ENCODE measurements at regions not wholly inside any gene's neighbourhood (a gene's known extent, or its start where the extent isn't known, plus 50 kb on each side); places are given as distances from the start of the nearest gene placed in this dataset.
"Not testable (repeated sequence)": the region's sequence is repeated elsewhere in the genome, so short reads cannot be mapped to it uniquely, and the experiment has no call there.

DNA sequence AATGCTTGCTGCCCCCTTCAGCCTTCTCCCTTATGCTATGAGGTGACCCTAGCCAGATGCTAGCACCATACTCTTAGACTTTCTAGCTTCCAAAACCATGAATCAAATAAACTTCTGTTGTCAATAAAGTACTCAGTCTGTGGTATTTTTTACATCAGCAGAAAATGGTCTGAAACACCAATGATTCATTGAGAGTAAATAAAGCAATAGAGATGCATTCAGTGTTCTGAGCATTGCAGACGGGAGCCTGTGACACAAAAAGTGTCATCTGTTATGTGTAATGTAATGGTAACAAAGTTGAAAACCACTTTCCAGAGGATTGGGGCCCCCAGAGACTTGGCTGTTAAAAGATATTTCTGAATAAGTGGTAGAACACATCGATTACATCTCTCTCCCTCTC, 758.0 kb upstream of the NRXN1 start:
- ATAC-seq (ENCODE audit: low FRiP score), result no peak

DNA sequence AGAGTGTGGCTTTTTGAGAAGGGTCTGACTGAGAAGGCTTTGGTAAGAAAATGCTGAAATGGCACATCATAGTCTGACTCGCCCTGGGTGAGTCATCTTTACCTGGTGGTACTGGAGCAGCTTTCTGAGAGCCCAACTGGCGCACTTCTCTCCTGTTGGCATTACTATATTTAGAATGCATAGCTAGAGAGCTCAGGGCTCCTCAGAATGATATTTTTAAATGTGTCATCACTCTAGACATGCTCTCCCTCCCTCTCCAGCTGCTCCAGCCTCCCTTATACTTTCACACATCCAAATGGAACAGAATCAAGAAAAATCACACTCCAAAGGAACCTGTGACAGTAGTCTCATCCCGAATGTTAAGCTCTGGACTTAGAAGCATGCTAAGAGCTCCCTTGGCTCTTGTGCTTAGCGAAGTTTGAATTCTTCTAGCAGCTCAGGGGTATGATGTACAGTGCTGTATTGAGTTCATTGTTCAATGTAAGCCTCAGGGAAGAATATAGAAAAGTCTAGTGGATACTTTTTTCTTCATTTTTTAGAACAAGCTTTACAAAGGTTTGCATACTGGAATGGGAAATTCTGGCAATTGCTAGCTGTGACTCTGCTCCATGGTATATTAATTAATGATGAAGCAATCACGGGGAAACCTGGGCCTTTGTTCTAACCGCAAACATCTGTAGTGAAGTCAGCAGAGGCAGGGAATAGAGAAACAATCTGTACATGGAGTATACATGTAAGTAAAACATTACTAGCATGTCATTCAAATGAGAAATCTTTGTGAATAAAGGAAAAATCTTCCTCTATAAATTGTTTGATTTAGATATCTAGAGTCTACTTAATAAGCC, 751.2 kb upstream of the NRXN1 start:
- ATAC-seq (ENCODE audit: low FRiP score), result no peak
- DNase-seq (ENCODE audit: low spot score), result no peak
- TF ChIP-seq, protein P1, sequence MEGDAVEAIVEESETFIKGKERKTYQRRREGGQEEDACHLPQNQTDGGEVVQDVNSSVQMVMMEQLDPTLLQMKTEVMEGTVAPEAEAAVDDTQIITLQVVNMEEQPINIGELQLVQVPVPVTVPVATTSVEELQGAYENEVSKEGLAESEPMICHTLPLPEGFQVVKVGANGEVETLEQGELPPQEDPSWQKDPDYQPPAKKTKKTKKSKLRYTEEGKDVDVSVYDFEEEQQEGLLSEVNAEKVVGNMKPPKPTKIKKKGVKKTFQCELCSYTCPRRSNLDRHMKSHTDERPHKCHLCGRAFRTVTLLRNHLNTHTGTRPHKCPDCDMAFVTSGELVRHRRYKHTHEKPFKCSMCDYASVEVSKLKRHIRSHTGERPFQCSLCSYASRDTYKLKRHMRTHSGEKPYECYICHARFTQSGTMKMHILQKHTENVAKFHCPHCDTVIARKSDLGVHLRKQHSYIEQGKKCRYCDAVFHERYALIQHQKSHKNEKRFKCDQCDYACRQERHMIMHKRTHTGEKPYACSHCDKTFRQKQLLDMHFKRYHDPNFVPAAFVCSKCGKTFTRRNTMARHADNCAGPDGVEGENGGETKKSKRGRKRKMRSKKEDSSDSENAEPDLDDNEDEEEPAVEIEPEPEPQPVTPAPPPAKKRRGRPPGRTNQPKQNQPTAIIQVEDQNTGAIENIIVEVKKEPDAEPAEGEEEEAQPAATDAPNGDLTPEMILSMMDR (IDR thresholded peaks at IDR 0.05), result no peak

More for the DNA sequence above, 758.0 kb upstream of the NRXN1 start:
- TF ChIP-seq, protein P1 (IDR thresholded peaks at IDR 0.05), result no peak
- no peak for DNase-seq (ENCODE audit: low spot score)

DNA sequence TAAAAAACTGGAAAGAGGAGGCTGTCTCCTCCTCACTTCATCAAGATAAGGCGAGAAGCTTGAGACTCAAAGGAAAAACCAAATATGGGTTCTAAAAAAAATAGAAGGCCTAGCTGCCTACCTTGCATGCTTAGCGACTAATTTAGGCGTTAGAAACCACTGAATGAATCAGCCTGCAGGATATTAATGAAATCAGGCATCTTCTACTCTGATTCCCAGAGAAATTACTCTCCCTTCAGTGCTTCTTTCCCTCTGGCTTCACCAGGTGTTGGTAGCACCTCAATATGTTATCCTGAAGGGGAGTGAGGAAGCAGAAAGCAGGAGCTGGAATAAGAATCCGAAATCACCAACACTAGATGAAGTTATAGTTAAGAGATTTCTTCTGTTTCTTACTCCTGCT, 749.8 kb upstream of the NRXN1 start:
- TF ChIP-seq, protein P1 (IDR thresholded peaks at IDR 0.05), result no peak
- DNase-seq (ENCODE audit: low spot score) (no peak), ATAC-seq (ENCODE audit: low FRiP score) (no peak)

DNA sequence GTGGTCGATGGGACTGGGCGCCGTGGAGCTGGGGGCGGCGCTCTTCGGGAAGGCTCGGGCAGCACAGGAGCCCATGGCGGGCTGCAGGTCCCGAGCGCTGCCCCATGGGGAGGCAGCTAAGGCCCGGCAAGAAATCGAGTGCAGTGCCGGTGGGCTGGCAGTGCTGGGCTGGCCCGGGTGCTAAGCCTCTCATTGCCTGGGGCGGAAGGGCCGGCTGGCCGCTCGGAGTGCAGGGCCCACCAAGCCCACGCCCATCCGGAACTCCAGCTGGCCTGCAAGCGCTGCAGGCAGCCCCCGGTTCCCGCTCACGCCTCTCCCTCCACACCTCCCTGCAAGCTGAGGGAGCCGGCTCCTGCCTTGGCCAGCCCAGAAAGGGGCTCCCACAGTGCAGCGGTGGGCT, 748.4 kb upstream of the NRXN1 start:
- TF ChIP-seq, protein P1 (IDR thresholded peaks at IDR 0.05), result no peak
- DNase-seq (ENCODE audit: low spot score) (no peak), ATAC-seq (ENCODE audit: low FRiP score) (no peak)

DNA sequence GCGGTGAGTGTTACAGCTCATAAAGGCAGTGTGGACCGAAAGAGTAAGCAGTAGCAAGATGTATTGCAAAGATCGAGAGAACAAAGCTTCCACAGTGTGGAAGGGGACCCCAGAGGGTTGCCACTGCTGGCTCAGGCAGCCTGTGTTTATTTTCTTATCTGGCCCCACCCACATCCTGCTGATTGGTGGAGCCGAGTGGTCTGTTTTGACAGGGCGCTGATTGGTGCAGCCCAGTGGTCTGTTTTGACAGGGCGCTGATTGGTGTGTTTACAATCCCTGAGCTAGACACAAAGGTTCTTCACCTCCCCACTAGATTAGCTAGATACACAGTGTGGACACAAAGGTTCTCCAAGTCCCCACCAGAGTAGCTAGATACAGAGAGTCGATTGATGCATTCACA, 747.8 kb upstream of the NRXN1 start:
- ATAC-seq (ENCODE audit: low FRiP score); DNase-seq (ENCODE audit: low spot score): not testable (repeated sequence)

DNA sequence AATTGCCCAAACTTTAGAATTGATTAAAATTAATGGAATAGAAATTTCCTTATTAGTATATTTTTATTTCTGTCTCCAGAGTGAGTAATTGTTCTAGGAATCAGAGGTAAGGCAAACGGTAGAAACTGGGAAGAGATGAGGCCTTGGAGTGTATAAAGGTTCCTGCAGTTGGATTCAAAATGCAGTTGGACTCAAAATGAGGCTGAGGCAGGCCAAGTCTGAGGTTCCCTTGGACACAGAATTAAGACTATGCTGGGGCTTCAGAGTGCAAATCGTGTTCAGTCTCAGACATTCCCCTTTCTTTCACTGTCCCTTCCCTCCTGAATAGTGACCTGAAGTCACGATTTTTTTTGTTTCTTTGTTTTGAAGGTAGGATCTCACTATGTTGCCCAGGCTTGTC, 746.9 kb upstream of the NRXN1 start:
- ATAC-seq (ENCODE audit: low FRiP score) (no peak), DNase-seq (ENCODE audit: low spot score) (no peak)
- TF ChIP-seq, protein P1 (IDR thresholded peaks at IDR 0.05), result no peak

DNA sequence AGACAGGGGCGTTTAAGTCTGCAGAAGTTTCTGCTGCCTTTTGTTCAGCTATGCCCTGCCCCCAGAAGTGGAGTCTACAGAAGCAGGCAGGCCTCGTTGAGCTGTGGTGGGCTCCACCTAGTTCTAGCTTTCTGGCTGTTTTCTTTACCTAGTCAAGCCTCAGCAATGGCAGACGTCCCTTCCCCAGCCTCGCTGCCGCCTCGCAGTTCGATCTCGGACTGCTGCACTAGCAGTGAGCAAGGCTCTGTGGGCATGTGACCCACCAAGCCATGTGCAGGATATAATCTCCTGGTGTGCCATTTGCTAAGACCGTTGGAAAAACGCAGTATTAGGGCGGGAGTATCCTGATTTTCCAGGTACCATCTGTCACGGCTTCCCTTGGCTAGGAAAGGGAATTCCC, 742.7 kb upstream of the NRXN1 start:
- not testable (repeated sequence) for ATAC-seq (ENCODE audit: low FRiP score); DNase-seq (ENCODE audit: low spot score)

DNA sequence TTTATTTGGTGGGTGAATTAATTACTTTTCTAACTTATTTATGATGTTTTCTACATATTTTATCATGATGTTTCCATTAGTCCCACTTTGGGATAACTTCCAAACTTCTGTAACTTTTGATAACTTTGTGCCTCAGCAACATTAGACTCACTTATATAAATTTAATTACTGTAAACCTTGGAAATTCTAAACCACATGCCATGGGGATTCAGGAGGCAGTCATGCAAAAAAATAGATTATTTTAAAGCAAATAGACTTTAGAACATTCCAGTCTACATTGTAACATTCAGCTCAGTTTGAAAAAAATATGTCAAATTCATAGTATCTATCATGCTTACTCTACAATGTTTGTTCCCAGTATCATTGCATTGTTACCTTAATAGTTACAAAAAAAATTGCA, 728.5 kb upstream of the NRXN1 start:
- ATAC-seq (ENCODE audit: low FRiP score), result no peak
- TF ChIP-seq, protein P1 (IDR thresholded peaks at IDR 0.05), result no peak

More for the DNA sequence above, 728.5 kb upstream of the NRXN1 start:
- no peak for DNase-seq (ENCODE audit: low spot score)

Measured in omental fat pad (tissue), 3 donors.